Psoas muscle (tissue), 7 donors: ENCODE measurements at regions not wholly inside any gene's neighbourhood (a gene's known extent, or its start where the extent isn't known, plus 50 kb on each side); places are given as distances from the start of the nearest gene placed in this dataset.

ENCODE experiments used
- ATAC-seq, 4 donors: fragments of 200-7000 bp; cut with Tn5 transposase; one replicate each; pipeline ENCODE4 v1.9.1; 2020; ENCODE audit warnings: moderate library complexity in 3 of 4, mild to moderate bottlenecking in 2 of 4
- DNase-seq, 2 donors: peaks; one replicate each; pipeline ENCODE4 v3.0.0-alpha.2; 2020
- H3K27ac ChIP-seq: fragments of 200-600 bp; one replicate; pipeline ENCODE4 v1.8.0; 2022
- H3K27me3 ChIP-seq, 3 donors: fragments of 200-600 bp in 1 of 3; one replicate each; pipeline versions ENCODE4 v1.6.1 to v1.8.0; 2013 to 2022; ENCODE audit warnings: low read length in 2 of 3, mild to moderate bottlenecking in 2 of 3, moderate library complexity in 1 of 3; ENCODE audit not compliant: insufficient read depth in 3 of 3
- H3K36me3 ChIP-seq, 2 donors: fragments of 200-600 bp in 1 of 2; one replicate each; pipeline versions ENCODE4 v1.6.1 to v1.8.0; 2013 to 2022; ENCODE audit warnings: low read depth in 1 of 2, mild to moderate bottlenecking in 1 of 2, moderate library complexity in 1 of 2; ENCODE audit not compliant: insufficient read depth in 1 of 2
- H3K4me1 ChIP-seq: fragments of 200-600 bp; one replicate; pipeline ENCODE4 v1.8.0; 2022
- H3K4me3 ChIP-seq: fragments of 200-600 bp; one replicate; pipeline ENCODE4 v1.8.0; 2022; ENCODE audit warnings: mild to moderate bottlenecking
- H3K9me3 ChIP-seq: fragments of 200-600 bp; one replicate; pipeline ENCODE4 v1.8.0; 2022
- WGBS, 3 donors: extraction: QIAGEN DNeasy Blood & Tissue Kit; methylation state at CpG; one replicate each; pipeline versions ENCODE4 v1.1.6 to v1.1.7; 2013; 5-methylcytosine and 5-hydroxymethylcytosine counted together
- intact Hi-C, 2 donors: fragments of 100-400 bp; cut with DNase I; formaldehyde crosslinking; loops; one replicate each; pipeline versions ENCODE4 v1.11.0 to v1.14.2; 2022
- TF ChIP-seq, protein P1 (sequence below): fragments of 200-600 bp; IDR thresholded peaks from one replicate; pipeline ENCODE4 v1.8.0; 2022; ENCODE audit warnings: antibody characterized with exemption
- donor health status: healthy with polysubstance abuse.
- donor health status: DM: no; HTN: no; CAD: no; lungs with moderate emphysema.
- donor health status: Bipolar disorder and iron deficiency.
- donor health status: healthy.
- donor health status: DM: yes; HTN: yes; CAD: no.
- donor health status: DM: no; HTN: no; CAD: no.
- donor health status: DM: yes; HTN: yes; CAD: no.

DNA sequence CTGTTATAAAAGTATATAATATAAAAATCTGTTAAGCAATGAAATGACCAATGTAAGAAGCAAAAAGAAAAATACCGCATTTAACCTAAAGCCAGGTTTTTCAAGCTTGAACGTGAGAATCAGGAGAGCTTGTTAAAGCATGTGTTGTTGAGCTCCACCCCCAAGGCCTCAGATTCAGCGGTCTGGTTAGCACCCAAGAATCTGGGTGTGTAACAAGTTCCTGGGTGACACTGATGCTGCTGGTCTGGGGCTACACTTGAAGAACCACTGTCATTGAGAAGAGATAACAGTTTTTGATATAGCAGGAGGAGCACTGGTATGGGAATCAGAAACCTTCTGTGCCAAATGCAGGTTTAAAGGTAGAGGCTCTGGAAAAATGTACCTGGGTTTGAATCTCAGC lies 154.0 kb downstream of the ID4 start:
- intact Hi-C loops, result no loop called here
- Histone ChIP-seq H3K36me3 (no peaks in the 10 kb centered on the region), H3K27me3 (no peaks in the 10 kb centered on the region), H3K4me1 (no peaks in the 10 kb centered on the region), H3K9me3 (no peaks in the 10 kb centered on the region), H3K4me3 (no peak overlapping the region), H3K27ac (no peak overlapping the region)
- ATAC-seq (no peak), DNase-seq (no peak)
- WGBS, 3 donors, result 53 to 60% (median 53%) methylated on average over 3 of the region's 3 CpGs
- TF ChIP-seq, protein P1, sequence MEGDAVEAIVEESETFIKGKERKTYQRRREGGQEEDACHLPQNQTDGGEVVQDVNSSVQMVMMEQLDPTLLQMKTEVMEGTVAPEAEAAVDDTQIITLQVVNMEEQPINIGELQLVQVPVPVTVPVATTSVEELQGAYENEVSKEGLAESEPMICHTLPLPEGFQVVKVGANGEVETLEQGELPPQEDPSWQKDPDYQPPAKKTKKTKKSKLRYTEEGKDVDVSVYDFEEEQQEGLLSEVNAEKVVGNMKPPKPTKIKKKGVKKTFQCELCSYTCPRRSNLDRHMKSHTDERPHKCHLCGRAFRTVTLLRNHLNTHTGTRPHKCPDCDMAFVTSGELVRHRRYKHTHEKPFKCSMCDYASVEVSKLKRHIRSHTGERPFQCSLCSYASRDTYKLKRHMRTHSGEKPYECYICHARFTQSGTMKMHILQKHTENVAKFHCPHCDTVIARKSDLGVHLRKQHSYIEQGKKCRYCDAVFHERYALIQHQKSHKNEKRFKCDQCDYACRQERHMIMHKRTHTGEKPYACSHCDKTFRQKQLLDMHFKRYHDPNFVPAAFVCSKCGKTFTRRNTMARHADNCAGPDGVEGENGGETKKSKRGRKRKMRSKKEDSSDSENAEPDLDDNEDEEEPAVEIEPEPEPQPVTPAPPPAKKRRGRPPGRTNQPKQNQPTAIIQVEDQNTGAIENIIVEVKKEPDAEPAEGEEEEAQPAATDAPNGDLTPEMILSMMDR, result no peak

DNA sequence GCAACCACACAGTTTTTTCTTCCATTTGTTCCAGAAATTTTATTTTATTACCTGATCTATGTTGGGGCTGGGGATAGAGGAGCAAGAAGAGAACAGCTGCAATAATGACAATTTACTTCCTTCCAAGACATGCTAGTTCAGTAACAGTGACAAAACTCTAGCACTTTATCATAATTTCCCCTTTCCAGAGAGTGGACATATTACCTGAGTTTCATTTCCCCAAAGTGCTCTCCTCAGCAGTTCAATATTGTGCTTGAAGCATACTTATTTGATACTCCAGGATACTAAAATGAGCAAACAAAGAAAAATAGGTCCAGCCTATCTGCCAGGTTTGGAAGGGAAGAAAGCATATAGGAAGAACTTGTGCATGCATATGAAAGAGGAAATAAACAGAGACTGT lies 157.7 kb downstream of the ID4 start:
- Histone ChIP-seq H3K9me3 (no peaks in the 10 kb centered on the region), H3K27me3 (no peaks in the 10 kb centered on the region), H3K4me1 (no peaks in the 10 kb centered on the region), H3K36me3 (no peaks in the 10 kb centered on the region), H3K4me3 (no peak overlapping the region), H3K27ac (no peak overlapping the region)
- TF ChIP-seq, protein P1, result no peak
- intact Hi-C loops, result no loop called here
- DNase-seq, result no peak
- no peak for ATAC-seq

DNA sequence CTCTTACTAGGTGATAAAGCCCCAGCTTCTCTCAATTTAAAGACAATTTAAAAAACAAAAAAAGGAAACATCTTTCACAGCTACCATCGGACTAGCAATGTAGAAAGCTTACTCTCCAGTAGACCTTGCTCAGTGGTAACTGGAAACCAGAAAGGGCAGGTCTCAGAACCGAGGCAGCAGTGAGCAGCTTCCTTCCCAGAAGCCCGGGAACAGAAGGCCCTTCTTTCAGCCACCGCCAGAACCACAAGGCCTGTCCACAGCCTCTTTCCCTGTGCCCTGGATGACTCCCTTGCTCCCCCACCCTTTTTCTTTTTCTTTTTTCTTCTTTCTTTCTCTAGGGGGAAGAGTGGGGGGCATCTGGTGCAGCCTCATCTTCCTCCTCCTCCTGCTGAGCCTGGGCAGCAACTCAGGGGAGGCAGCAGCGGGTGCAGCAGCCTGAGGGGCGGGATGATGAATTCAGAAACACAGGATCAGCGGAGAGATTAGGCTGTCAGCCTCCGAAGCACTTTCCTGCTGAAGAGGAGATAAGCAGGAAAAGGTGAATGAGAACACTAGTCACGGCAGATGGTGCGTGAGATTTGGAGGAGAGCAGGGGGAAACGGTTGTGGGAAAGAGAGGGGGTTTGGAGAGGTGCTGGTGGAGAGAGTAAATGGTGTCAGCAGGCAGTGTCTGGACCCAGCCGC lies 158.5 kb downstream of the ID4 start:
- no peak overlapping the region for H3K27ac ChIP-seq
- no peaks in the 10 kb centered on the region for H3K36me3 ChIP-seq
- DNase-seq (no peak), ATAC-seq (no peak)
- intact Hi-C loops, result no loop called here
- TF ChIP-seq, protein P1, result no peak
- no peaks in the 10 kb centered on the region for H3K4me1 ChIP-seq
- WGBS, 3 donors, result 50 to 52% (median 50%) methylated on average over 12 of the region's 12 CpGs
- no peaks in the 10 kb centered on the region for H3K27me3 ChIP-seq
- no peak overlapping the region for H3K4me3 ChIP-seq
- H3K9me3 ChIP-seq, result no peaks in the 10 kb centered on the region

DNA sequence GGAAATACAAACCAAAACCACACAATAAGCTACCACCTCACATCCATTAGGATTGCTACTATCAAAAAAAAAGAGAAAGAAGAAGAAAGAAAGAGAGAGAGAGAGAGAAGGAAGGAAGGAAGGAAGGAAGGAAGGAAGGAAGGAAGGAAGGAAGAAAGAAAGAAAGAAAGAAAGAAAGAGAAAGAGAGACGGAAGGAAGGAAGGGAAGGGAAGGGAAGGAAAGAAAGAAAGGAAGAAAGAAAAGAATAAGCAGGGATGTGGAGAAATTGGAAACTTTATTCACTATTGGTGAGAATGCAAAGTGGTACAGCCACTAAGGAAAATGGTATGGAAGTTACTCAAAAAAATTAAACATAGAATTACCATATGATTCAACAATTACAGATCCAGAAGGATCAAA lies 159.9 kb downstream of the ID4 start:
- TF ChIP-seq, protein P1, result no peak
- DNase-seq, result no peak
- Histone ChIP-seq H3K4me3 (no peak overlapping the region), H3K36me3 (no peaks in the 10 kb centered on the region), H3K27me3 (no peaks in the 10 kb centered on the region), H3K4me1 (no peaks in the 10 kb centered on the region), H3K9me3 (no peaks in the 10 kb centered on the region), H3K27ac (no peak overlapping the region)
- 80 to 89% (median 84%) methylated on average over 1 of the region's 1 CpG for WGBS, 3 donors
- intact Hi-C loops, result no loop called here
- ATAC-seq, result no peak

DNA sequence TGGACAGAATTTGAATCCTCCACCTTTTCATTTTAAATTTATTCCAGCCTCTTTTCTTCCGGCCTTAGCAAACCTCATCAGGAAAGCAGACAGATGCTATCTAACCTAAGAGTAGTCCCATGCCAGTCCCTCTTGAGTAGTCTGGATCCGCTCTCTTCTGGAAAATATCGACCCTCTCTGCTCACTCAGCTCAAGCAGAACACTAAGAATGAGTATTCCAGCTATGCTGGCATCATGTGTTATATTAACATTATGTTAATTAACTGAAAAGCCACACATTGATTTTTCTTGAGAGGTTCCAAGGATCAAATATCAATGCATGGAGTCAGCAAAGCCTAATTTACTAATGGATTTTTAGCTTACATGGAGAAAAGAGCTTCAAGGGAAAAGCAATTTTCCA lies 161.4 kb downstream of the ID4 start:
- Histone ChIP-seq H3K27me3 (no peaks in the 10 kb centered on the region), H3K27ac (no peak overlapping the region), H3K9me3 (no peaks in the 10 kb centered on the region), H3K36me3 (no peaks in the 10 kb centered on the region), H3K4me1 (no peaks in the 10 kb centered on the region), H3K4me3 (no peak overlapping the region)
- intact Hi-C loops, result no loop called here
- TF ChIP-seq, protein P1, result no peak
- ATAC-seq, result no peak
- no peak for DNase-seq
- 84 to 89% (median 84%) methylated on average over 3 of the region's 3 CpGs for WGBS, 3 donors
